Parathyroid adenoma (tissue), 2 donors: ENCODE measurements at regions not wholly inside any gene's neighbourhood (a gene's known extent, or its start where the extent isn't known, plus 50 kb on each side); places are given as distances from the start of the nearest gene placed in this dataset.

Experiments
- H2AFZ ChIP-seq: fragments of 300-600 bp; sonication (generic); one replicate; pipeline ENCODE4 v1.7.0; 2017; ENCODE audit warnings: antibody characterized with exemption, mild to moderate bottlenecking
- H3K27ac ChIP-seq: fragments of 300-600 bp; sonication (generic); one replicate; pipeline ENCODE4 v1.7.0; 2017
- H3K27me3 ChIP-seq: fragments of 300-600 bp; sonication (generic); one replicate; pipeline ENCODE4 v1.7.0; 2017; ENCODE audit warnings: low read length; ENCODE audit not compliant: control insufficient read depth, insufficient read depth
- H3K36me3 ChIP-seq: fragments of 300-600 bp; sonication (generic); one replicate; pipeline ENCODE4 v1.7.0; 2017; ENCODE audit warnings: low read length; ENCODE audit not compliant: control insufficient read depth, insufficient read depth
- H3K4me1 ChIP-seq: fragments of 300-600 bp; sonication (generic); one replicate; pipeline ENCODE4 v1.7.0; 2017; ENCODE audit warnings: control low read depth
- H3K4me2 ChIP-seq: fragments of 300-600 bp; sonication (generic); one replicate; pipeline ENCODE4 v1.7.0; 2017; ENCODE audit warnings: low read length
- H3K4me3 ChIP-seq: fragments of 300-600 bp; sonication (generic); one replicate; pipeline ENCODE4 v1.7.0; 2017; ENCODE audit warnings: low read depth, low read length
- H3K79me2 ChIP-seq: fragments of 300-600 bp; sonication (generic); one replicate; pipeline ENCODE4 v1.7.0; 2017; ENCODE audit warnings: control low read depth
- H3K9ac ChIP-seq: fragments of 300-600 bp; sonication (generic); one replicate; pipeline ENCODE4 v1.7.0; 2017; ENCODE audit warnings: mild to moderate bottlenecking
- H3K9me3 ChIP-seq: fragments of 300-600 bp; sonication (generic); one replicate; pipeline ENCODE4 v1.7.0; 2017; ENCODE audit warnings: low read length; ENCODE audit not compliant: control insufficient read depth
- CTCF ChIP-seq: fragments of 300-600 bp; sonication (generic); IDR thresholded peaks from one replicate; pipeline ENCODE4 v1.7.0; 2017; ENCODE audit warnings: antibody characterized with exemption, mild to moderate bottlenecking
- donor health status: primary hyperparathyroidism.

GRCh38 chr19:29056535-29056934 is 156.4 kb downstream of the UQCRFS1 start:
- peak overlapping the region; percentile 16 for H2AFZ ChIP-seq
- no peak for TF ChIP-seq CTCF

GRCh38 chr19:29054886-29055675 is 157.9 kb downstream of the UQCRFS1 start:
- Histone ChIP-seq H3K9me3 (no peaks in the 10 kb centered on the region), H3K4me1 (no peaks in the 10 kb centered on the region), H3K9ac (no peak overlapping the region), H3K79me2 (no peaks in the 10 kb centered on the region), H3K27me3 (no peaks in the 10 kb centered on the region), H3K4me2 (no peak overlapping the region), H3K36me3 (no peaks in the 10 kb centered on the region), H3K4me3 (no peak overlapping the region), H2AFZ (no peak overlapping the region), H3K27ac (no peak overlapping the region)
- TF ChIP-seq CTCF = no peak

More at GRCh38 chr19:29056535-29056934, 156.4 kb downstream of the UQCRFS1 start:
- Histone ChIP-seq H3K79me2 (no peaks in the 10 kb centered on the region), H3K4me3 (no peak overlapping the region), H3K4me2 (no peak overlapping the region), H3K9ac (no peak overlapping the region), H3K4me1 (no peaks in the 10 kb centered on the region), H3K27me3 (no peaks in the 10 kb centered on the region), H3K9me3 (no peaks in the 10 kb centered on the region), H3K27ac (no peak overlapping the region), H3K36me3 (no peaks in the 10 kb centered on the region)

- no peaks in the 10 kb centered on the region for H3K9me3 ChIP-seq
- H3K36me3 ChIP-seq = no peaks in the 10 kb centered on the region
- H2AFZ ChIP-seq = no peak overlapping the region
- H3K27me3 ChIP-seq = no peaks in the 10 kb centered on the region
- no peaks in the 10 kb centered on the region for H3K79me2 ChIP-seq
- TF ChIP-seq CTCF = no peak
- H3K4me3 ChIP-seq = no peak overlapping the region
- no peak overlapping the region for H3K27ac ChIP-seq
- H3K9ac ChIP-seq = no peak overlapping the region
- no peak overlapping the region for H3K4me2 ChIP-seq
- H3K4me1 ChIP-seq = no peaks in the 10 kb centered on the region
These were observed 164.1 kb downstream of the UQCRFS1 start for GRCh38 chr19:29048873-29049272.

DNA sequence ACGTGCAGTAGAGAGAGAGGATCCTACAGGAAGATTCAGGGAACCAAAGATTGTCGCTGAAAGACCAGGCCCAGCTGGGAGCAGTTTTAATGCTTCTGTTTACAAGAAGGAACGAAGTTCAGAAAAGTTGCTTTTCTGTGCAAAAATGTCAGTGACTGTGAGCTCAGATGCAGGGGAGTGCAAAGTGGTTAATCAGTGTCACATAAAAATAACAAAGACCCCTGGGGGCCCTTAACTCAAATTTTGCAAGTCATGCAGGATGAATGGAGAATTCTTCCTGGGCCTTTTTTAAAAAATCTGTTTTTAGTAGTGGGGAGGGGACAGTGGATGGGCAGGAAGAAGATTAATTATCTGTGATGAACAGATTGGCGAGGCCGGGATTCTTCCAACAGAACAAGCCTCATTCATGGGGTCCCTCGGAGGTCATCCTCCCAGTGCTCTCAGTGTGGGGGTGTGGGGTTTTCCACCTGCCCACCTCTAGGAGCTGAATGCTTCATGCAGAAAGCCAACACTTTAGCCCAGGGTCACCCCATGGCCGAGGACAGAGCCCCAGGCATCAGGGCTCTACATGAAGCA is 167.2 kb downstream of the UQCRFS1 start:
- Histone ChIP-seq H3K27me3 (no peaks in the 10 kb centered on the region), H3K79me2 (no peaks in the 10 kb centered on the region), H3K4me2 (no peak overlapping the region), H3K36me3 (no peaks in the 10 kb centered on the region), H3K9ac (no peak overlapping the region), H3K4me3 (no peak overlapping the region), H3K4me1 (no peaks in the 10 kb centered on the region), H3K27ac (no peak overlapping the region), H3K9me3 (no peaks in the 10 kb centered on the region), H2AFZ (no peak overlapping the region)
- no peak for TF ChIP-seq CTCF
